ENCODE measurements at regions not wholly inside any gene's neighbourhood (a gene's known extent, or its start where the extent isn't known, plus 50 kb on each side); places are given as distances from the start of the nearest gene placed in this dataset.

DNA sequence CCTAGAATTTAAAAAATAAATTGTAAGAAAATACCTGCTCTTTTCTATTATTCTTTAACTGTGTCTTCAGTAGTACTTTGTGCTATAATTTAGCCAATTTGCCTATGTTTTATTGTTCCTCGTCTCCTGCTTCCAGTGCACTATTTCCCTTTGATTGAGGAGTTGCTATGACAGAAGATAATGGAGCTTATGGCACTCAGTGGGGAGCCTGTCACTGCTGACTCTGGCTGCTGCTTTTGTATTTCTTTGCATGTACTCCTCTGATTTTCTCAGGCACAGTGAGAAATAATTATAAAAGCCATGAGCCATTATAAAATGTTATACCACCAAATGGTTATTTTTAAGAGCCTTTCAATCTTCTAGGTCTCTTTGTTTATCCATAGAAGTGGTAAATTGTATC, 1310.8 kb upstream of the SLC39A10 start:
- no peaks in the 10 kb centered on the region for H3K4me1 Mint-ChIP-seq (ENCODE audit: unreplicated experiment)
- no peak for DNase-seq (ENCODE audit: extremely low spot score, unreplicated experiment)
- TF ChIP-seq, protein P1, sequence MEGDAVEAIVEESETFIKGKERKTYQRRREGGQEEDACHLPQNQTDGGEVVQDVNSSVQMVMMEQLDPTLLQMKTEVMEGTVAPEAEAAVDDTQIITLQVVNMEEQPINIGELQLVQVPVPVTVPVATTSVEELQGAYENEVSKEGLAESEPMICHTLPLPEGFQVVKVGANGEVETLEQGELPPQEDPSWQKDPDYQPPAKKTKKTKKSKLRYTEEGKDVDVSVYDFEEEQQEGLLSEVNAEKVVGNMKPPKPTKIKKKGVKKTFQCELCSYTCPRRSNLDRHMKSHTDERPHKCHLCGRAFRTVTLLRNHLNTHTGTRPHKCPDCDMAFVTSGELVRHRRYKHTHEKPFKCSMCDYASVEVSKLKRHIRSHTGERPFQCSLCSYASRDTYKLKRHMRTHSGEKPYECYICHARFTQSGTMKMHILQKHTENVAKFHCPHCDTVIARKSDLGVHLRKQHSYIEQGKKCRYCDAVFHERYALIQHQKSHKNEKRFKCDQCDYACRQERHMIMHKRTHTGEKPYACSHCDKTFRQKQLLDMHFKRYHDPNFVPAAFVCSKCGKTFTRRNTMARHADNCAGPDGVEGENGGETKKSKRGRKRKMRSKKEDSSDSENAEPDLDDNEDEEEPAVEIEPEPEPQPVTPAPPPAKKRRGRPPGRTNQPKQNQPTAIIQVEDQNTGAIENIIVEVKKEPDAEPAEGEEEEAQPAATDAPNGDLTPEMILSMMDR (IDR thresholded peaks at IDR 0.05): no peak
- H3K9me3 Mint-ChIP-seq (ENCODE audit: unreplicated experiment): no peaks in the 10 kb centered on the region
- no peak overlapping the region for H3K4me3 Mint-ChIP-seq (ENCODE audit: unreplicated experiment)
- H3K27ac Mint-ChIP-seq (ENCODE audit: unreplicated experiment): no peak overlapping the region
- no peaks in the 10 kb centered on the region for H3K36me3 Mint-ChIP-seq (ENCODE audit: unreplicated experiment)
- H3K27me3 Mint-ChIP-seq (ENCODE audit: unreplicated experiment): peaks cover 11% of the 10 kb centered on the region

GRCh38 chr2:194345347-194345746, 1311.7 kb upstream of the SLC39A10 start:
- Mint-ChIP-seq H3K27ac (ENCODE audit: unreplicated experiment) (no peak overlapping the region), H3K4me1 (ENCODE audit: unreplicated experiment) (no peaks in the 10 kb centered on the region), H3K4me3 (ENCODE audit: unreplicated experiment) (no peak overlapping the region), H3K36me3 (ENCODE audit: unreplicated experiment) (no peaks in the 10 kb centered on the region), H3K9me3 (ENCODE audit: unreplicated experiment) (no peaks in the 10 kb centered on the region), H3K27me3 (ENCODE audit: unreplicated experiment) (peaks cover 11% of the 10 kb centered on the region)
- DNase-seq (ENCODE audit: extremely low spot score, unreplicated experiment): no peak
- TF ChIP-seq, protein P1 (IDR thresholded peaks at IDR 0.05): no peak

GRCh38 chr2:194343167-194343566, 1313.9 kb upstream of the SLC39A10 start:
- peaks cover 14% of the 10 kb centered on the region for H3K27me3 Mint-ChIP-seq (ENCODE audit: unreplicated experiment)
- TF ChIP-seq, protein P1 (IDR thresholded peaks at IDR 0.05): no peak
- DNase-seq (ENCODE audit: extremely low spot score, unreplicated experiment): no peak
- no peak overlapping the region for H3K4me3 Mint-ChIP-seq (ENCODE audit: unreplicated experiment)
- no peaks in the 10 kb centered on the region for H3K36me3 Mint-ChIP-seq (ENCODE audit: unreplicated experiment)
- no peaks in the 10 kb centered on the region for H3K9me3 Mint-ChIP-seq (ENCODE audit: unreplicated experiment)
- no peaks in the 10 kb centered on the region for H3K4me1 Mint-ChIP-seq (ENCODE audit: unreplicated experiment)
- H3K27ac Mint-ChIP-seq (ENCODE audit: unreplicated experiment): no peak overlapping the region

- TF ChIP-seq, protein P1 (IDR thresholded peaks at IDR 0.05): no peak
- Mint-ChIP-seq H3K4me1 (ENCODE audit: unreplicated experiment) (peaks cover 2% of the 10 kb centered on the region), H3K36me3 (ENCODE audit: unreplicated experiment) (no peaks in the 10 kb centered on the region), H3K27ac (ENCODE audit: unreplicated experiment) (no peak overlapping the region), H3K4me3 (ENCODE audit: unreplicated experiment) (no peak overlapping the region), H3K9me3 (ENCODE audit: unreplicated experiment) (no peaks in the 10 kb centered on the region), H3K27me3 (ENCODE audit: unreplicated experiment) (peaks cover 10% of the 10 kb centered on the region)
- no peak for DNase-seq (ENCODE audit: extremely low spot score, unreplicated experiment)
Measured at GRCh38 chr2:194332799-194333490, 1324.1 kb upstream of the SLC39A10 start.

DNA sequence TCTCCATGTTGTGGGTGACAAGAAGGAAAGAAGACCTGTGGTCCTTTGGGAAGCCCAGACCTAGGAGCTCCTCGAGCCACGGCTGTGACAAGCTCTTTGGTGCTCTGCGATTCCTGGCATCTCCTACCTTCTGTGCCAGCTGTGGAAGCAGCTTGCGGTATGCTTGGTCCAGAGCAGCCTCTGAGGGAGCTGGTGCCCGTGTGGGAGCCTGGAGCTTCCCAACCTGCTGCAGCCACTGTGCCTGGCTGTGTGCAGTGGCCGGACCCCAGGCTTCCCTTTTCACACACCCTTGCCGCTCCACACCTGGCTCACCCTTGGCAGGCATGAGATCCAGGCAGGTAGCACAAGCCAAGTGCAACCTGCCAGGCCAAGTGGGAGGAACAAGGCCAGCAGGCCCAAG, 1328.6 kb upstream of the SLC39A10 start:
- Mint-ChIP-seq H3K4me1 (ENCODE audit: unreplicated experiment) (peaks cover 2% of the 10 kb centered on the region), H3K36me3 (ENCODE audit: unreplicated experiment) (no peaks in the 10 kb centered on the region), H3K27me3 (ENCODE audit: unreplicated experiment) (peaks cover 5% of the 10 kb centered on the region), H3K9me3 (ENCODE audit: unreplicated experiment) (no peaks in the 10 kb centered on the region), H3K4me3 (ENCODE audit: unreplicated experiment) (no peak overlapping the region), H3K27ac (ENCODE audit: unreplicated experiment) (no peak overlapping the region)
- DNase-seq (ENCODE audit: extremely low spot score, unreplicated experiment): no peak
- TF ChIP-seq, protein P1 (IDR thresholded peaks at IDR 0.05): no peak

All from osteocyte (in vitro differentiated cells).